ENCODE measurements at regions not wholly inside any gene's neighbourhood (a gene's known extent, or its start where the extent isn't known, plus 50 kb on each side); places are given as distances from the start of the nearest gene placed in this dataset.

DNA sequence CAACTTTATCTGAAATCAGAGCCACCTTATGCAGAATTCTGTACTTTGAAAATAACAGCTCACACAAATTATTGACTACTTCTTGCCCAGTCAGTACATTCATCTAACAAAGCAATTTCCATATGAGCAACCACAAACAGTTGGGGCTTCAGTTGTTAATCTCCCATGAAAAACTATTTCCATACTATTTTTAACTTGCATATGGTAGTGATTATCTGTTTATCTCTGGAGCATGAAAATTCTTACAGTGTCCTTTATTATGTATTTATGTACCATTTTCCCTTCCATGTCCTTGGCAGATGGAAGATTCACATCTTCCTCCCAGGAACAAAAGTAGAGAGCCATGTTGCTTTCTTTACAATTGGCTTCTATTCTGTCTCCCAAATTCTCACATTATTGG, 285.7 kb downstream of the CRPPA start:
- TF ChIP-seq, protein P1, sequence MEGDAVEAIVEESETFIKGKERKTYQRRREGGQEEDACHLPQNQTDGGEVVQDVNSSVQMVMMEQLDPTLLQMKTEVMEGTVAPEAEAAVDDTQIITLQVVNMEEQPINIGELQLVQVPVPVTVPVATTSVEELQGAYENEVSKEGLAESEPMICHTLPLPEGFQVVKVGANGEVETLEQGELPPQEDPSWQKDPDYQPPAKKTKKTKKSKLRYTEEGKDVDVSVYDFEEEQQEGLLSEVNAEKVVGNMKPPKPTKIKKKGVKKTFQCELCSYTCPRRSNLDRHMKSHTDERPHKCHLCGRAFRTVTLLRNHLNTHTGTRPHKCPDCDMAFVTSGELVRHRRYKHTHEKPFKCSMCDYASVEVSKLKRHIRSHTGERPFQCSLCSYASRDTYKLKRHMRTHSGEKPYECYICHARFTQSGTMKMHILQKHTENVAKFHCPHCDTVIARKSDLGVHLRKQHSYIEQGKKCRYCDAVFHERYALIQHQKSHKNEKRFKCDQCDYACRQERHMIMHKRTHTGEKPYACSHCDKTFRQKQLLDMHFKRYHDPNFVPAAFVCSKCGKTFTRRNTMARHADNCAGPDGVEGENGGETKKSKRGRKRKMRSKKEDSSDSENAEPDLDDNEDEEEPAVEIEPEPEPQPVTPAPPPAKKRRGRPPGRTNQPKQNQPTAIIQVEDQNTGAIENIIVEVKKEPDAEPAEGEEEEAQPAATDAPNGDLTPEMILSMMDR (IDR thresholded peaks at IDR 0.05; ENCODE audit: low read depth, low read length, poor library complexity, severe bottlenecking): no peak
- TF ChIP-seq EZH2phosphoT487 (IDR thresholded peaks at IDR 0.05; ENCODE audit: borderline replicate concordance, low read length): no peak

Data from DOHH2 (cell line).